Peyer's patch (tissue), 4 donors: ENCODE measurements at regions not wholly inside any gene's neighbourhood (a gene's known extent, or its start where the extent isn't known, plus 50 kb on each side); places are given as distances from the start of the nearest gene placed in this dataset.

Source experiments
- CTCF ChIP-seq, 6 experiments: fragments of 450-650 bp in 4 of 6; fragments of 200-600 bp in 2 of 6; sonication (generic) in 1 of 6; IDR thresholded peaks; one replicate each; pipeline ENCODE4 v1.5.1; 2017 to 2019; ENCODE audit warnings: antibody characterized with exemption in 6 of 6, mild to moderate bottlenecking in 3 of 6, moderate library complexity in 1 of 6
- POLR2A ChIP-seq, 2 donors: fragments of 450-650 bp; IDR thresholded peaks; one replicate each; pipeline ENCODE4 v1.5.1; 2017; ENCODE audit warnings: antibody characterized with exemption in 2 of 2, mild to moderate bottlenecking in 2 of 2, moderate library complexity in 2 of 2

DNA sequence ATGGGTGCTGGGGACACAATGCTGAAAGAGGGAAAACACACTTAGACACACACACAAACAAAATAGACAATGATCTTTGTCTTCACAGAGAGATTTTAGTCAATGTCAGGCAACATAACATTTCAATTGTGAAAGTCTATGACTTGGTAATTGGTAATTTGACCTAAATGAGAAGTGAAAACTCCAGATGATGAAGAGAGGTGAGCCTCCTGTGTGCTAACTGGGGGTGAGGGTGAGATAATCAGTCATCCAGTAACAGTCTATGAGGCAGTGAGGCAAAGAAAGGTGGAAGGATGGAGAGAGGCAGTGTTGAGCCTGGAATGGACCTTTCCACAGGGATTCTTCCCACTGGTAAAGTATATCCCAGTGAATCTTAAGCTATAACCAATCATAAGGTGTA is 744.2 kb downstream of the MAFB start:
- TF ChIP-seq CTCF (IDR thresholded peaks at IDR 0.05) = no peak
- TF ChIP-seq POLR2A (IDR thresholded peaks at IDR 0.05) = no peak
